Endothelial cell of umbilical vein (primary cell): ENCODE measurements at regions not wholly inside any gene's neighbourhood (a gene's known extent, or its start where the extent isn't known, plus 50 kb on each side); places are given as distances from the start of the nearest gene placed in this dataset.

Source experiments
- BruUV-seq: library from RNA; stranded (reverse); fragments of 400-500 nt; replicated peaks from 2 replicates; lab custom pipeline; 2021; lab: Mats Ljungman, UMichigan
- CTCF ChIA-PET: fragments of 300-600, 350-600 bp; sonication (Branson Sonifier 250); formaldehyde crosslinking; loops from one replicate; lab custom pipeline; 2021; ENCODE audit warnings: antibody characterized with exemption, inconsistent platforms; lab: Charles Lee
- POLR2A ChIA-PET: fragments of 300-600, 350-600 bp; sonication (Branson Sonifier 250); formaldehyde crosslinking; loops from one replicate; lab custom pipeline; 2021; ENCODE audit warnings: antibody characterized with exemption, inconsistent platforms; lab: Charles Lee
- DNase-seq: peaks from one replicate; pipeline ENCODE4 v3.0.0-alpha.2; 2011; ENCODE audit warnings: low read depth, low spot score
- FAIRE-seq: peaks from 2 replicates; lab custom pipeline; 2011; peaks lifted over from hg19 to GRCh38; lab: Jason Lieb, UNC
- H2AFZ ChIP-seq: 2 replicates; pipeline ENCODE4 v1.6.0; 2012; ENCODE audit warnings: low read depth, low read length, control low read depth, inconsistent platforms
- H3K27ac ChIP-seq: 2 replicates; pipeline ENCODE4 v1.5.1; 2011; ENCODE audit warnings: low read depth, mild to moderate bottlenecking, control low read depth, low read length, moderate library complexity; ENCODE audit not compliant: insufficient read depth
- H3K27me3 ChIP-seq, 2 experiments: 2 replicates each; pipeline versions ENCODE4 v1.6.0 to v1.6.1; 2011; ENCODE audit warnings: low read length in 2 of 2, mixed read lengths in 1 of 2; ENCODE audit not compliant: control insufficient read depth in 2 of 2, insufficient read depth in 2 of 2
- H3K36me3 ChIP-seq, 2 experiments: 2 replicates in 1 of 2; 3 replicates in 1 of 2; pipeline ENCODE4 v1.5.1; 2011; ENCODE audit warnings: low read length in 2 of 2, mild to moderate bottlenecking in 1 of 2, moderate library complexity in 1 of 2; ENCODE audit not compliant: control insufficient read depth in 2 of 2, insufficient read depth in 2 of 2; ENCODE audit errors: extremely low read depth in 1 of 2
- H3K4me1 ChIP-seq: 3 replicates; pipeline ENCODE4 v1.5.1; 2011; ENCODE audit warnings: mild to moderate bottlenecking, low read length; ENCODE audit not compliant: control insufficient read depth, insufficient read depth; ENCODE audit errors: extremely low read depth
- H3K4me2 ChIP-seq: 2 replicates; pipeline ENCODE4 v1.6.1; 2011; ENCODE audit warnings: low read length, control low read depth, mixed read lengths; ENCODE audit not compliant: insufficient read depth
- H3K4me3 ChIP-seq, 3 experiments: fragments of 200-600 bp in 1 of 3; sonication (generic), shearing (Covaris generic) in 1 of 3; replicated peaks in 1 of 3; 2 replicates each; pipeline ENCODE4 v1.5.1; 2011 to 2016; ENCODE audit warnings: control low read depth in 3 of 3, low read length in 3 of 3, mild to moderate bottlenecking in 2 of 3, inconsistent platforms in 1 of 3, low read depth in 1 of 3, moderate library complexity in 1 of 3; ENCODE audit not compliant: insufficient read depth in 1 of 3
- H3K79me2 ChIP-seq: 2 replicates; pipeline ENCODE4 v1.6.0; 2012; ENCODE audit warnings: low read length, inconsistent platforms; ENCODE audit not compliant: control insufficient read depth, insufficient read depth
- H3K9ac ChIP-seq: replicated peaks from 2 replicates; pipeline ENCODE3; 2011; ENCODE audit warnings: low read length, control low read depth; ENCODE audit not compliant: insufficient read depth; ENCODE audit errors: extremely low read depth
- H3K9me1 ChIP-seq: replicated peaks from 3 replicates; pipeline ENCODE4 v1.6.0; 2011; ENCODE audit warnings: mild to moderate bottlenecking, low read length; ENCODE audit not compliant: control insufficient read depth, insufficient read depth; ENCODE audit errors: extremely low read depth
- H3K9me3 ChIP-seq: replicated peaks from 2 replicates; pipeline ENCODE4 v1.5.1; 2012; ENCODE audit warnings: low read length, inconsistent platforms; ENCODE audit not compliant: control insufficient read depth, insufficient read depth
- H4K20me1 ChIP-seq: replicated peaks from 2 replicates; pipeline ENCODE3; 2011; ENCODE audit warnings: mild to moderate bottlenecking, low read length; ENCODE audit not compliant: control insufficient read depth, insufficient read depth; ENCODE audit errors: extremely low read depth
- CTCF ChIP-seq, 2 donors: IDR thresholded peaks; 1 replicate in 1 of 2; 2 replicates in 1 of 2; pipeline ENCODE4 v1.5.1; 2011; ENCODE audit warnings: low read length in 2 of 2, mild to moderate bottlenecking in 2 of 2, moderate library complexity in 2 of 2, control low read depth in 1 of 2, inconsistent platforms in 1 of 2, low read depth in 1 of 2; ENCODE audit not compliant: insufficient read depth in 1 of 2; ENCODE audit errors: extremely low read depth in 1 of 2
- EZH2 ChIP-seq: IDR thresholded peaks from 2 replicates; pipeline ENCODE4 v1.6.1; 2012; ENCODE audit warnings: borderline replicate concordance, low read depth, mild to moderate bottlenecking, moderate library complexity, low read length, inconsistent platforms; ENCODE audit not compliant: severe bottlenecking
- FOS ChIP-seq: IDR thresholded peaks from 2 replicates; pipeline ENCODE4 v1.6.1; 2011; ENCODE audit warnings: mild to moderate bottlenecking, low read length, moderate library complexity, borderline replicate concordance; ENCODE audit not compliant: insufficient read depth
- GATA2 ChIP-seq: IDR thresholded peaks from 2 replicates; pipeline ENCODE4 v1.7.0; 2011; ENCODE audit warnings: low read depth, mild to moderate bottlenecking, moderate library complexity, mixed read lengths, low read length; ENCODE audit not compliant: insufficient read length, insufficient read depth
- JUN ChIP-seq: IDR thresholded peaks from 2 replicates; pipeline ENCODE4 v1.6.1; 2011; ENCODE audit warnings: borderline replicate concordance, low read depth; ENCODE audit not compliant: insufficient read length, insufficient read depth
- MAX ChIP-seq: IDR thresholded peaks from 2 replicates; pipeline ENCODE4 v1.6.1; 2011; ENCODE audit not compliant: insufficient read depth, insufficient read length
- MYC ChIP-seq: IDR thresholded peaks from one replicate; pipeline ENCODE4 v1.6.1; 2011; ENCODE audit warnings: mild to moderate bottlenecking, low read depth, low read length
- POLR2A ChIP-seq: IDR thresholded peaks from 2 replicates; pipeline ENCODE4 v1.6.1; 2012; ENCODE audit warnings: low read depth, mild to moderate bottlenecking, control low read depth, low read length
- POLR2AphosphoS5 ChIP-seq: IDR thresholded peaks from 2 replicates; pipeline ENCODE4 v1.6.1; 2012; ENCODE audit warnings: low read depth, mild to moderate bottlenecking, control low read depth, low read length, moderate library complexity; ENCODE audit not compliant: insufficient read depth
- dilution Hi-C: fragments of 300-500 bp; cut with MboI; formaldehyde crosslinking; loops from one replicate; pipeline ENCODE4 v1.15.0; 2019; ENCODE audit warnings: low sequenced_read_pairs; ENCODE audit not compliant: extremely low pct_ligation_motif_present
- intact Hi-C: fragments of 100-400 bp; cut with micrococcal nuclease; formaldehyde crosslinking; loops from one replicate; pipeline ENCODE4 v1.10.0; 2022

GRCh38 chr17:77827511-77827910 lies 131.0 kb upstream of the TNRC6C start:
- Histone ChIP-seq H3K9ac (no peak overlapping the region), H4K20me1 (no peaks in the 10 kb centered on the region), H3K4me1 (peaks cover 27% of the 10 kb centered on the region), H3K36me3 (no peaks in the 10 kb centered on the region), H3K27me3 (no peaks in the 10 kb centered on the region), H3K27ac (no peak overlapping the region), H3K4me2 (no peak overlapping the region), H3K79me2 (no peaks in the 10 kb centered on the region), H3K9me3 (no peaks in the 10 kb centered on the region), H3K9me1 (no peaks in the 10 kb centered on the region), H3K4me3 (no peak overlapping the region), H2AFZ (no peak overlapping the region)
- intact Hi-C loops, result no loop called here
- ChIA-PET CTCF (no interaction called here), POLR2A (no interaction called here)
- dilution Hi-C loops, result no loop called here
- DNase-seq, result no peak
- no peak for TF ChIP-seq CTCF (IDR thresholded peaks at IDR 0.05; ENCODE audit: extremely low read depth in 1 of 2, insufficient read depth in 1 of 2, low read depth in 1 of 2, low read length in 2 of 2)
- no peak for TF ChIP-seq MYC
- no peak for TF ChIP-seq GATA2
- TF ChIP-seq EZH2, result no peak
- no peak for TF ChIP-seq FOS
- TF ChIP-seq POLR2AphosphoS5, result no peak
- TF ChIP-seq JUN, result no peak
- TF ChIP-seq POLR2A, result no peak
- TF ChIP-seq MAX, result no peak
- no TSS peak for BruUV-seq
- FAIRE-seq, result no peak
